SK-N-SH (cell line): ENCODE measurements at regions not wholly inside any gene's neighbourhood (a gene's known extent, or its start where the extent isn't known, plus 50 kb on each side); places are given as distances from the start of the nearest gene placed in this dataset.

Experiments
- CTCF ChIA-PET: fragments of 300-600, 350-600 bp; formaldehyde crosslinking; extraction: SDS; loops from one replicate; lab custom pipeline; 2021; lab: Yijun Ruan, JAX
- POLR2A ChIA-PET: fragments of 350-600 bp; sonication (Branson Sonifier 250); formaldehyde crosslinking; extraction: SDS; loops from one replicate; lab custom pipeline; 2020; ENCODE audit warnings: antibody characterized with exemption, inconsistent platforms; lab: Yijun Ruan, JAX
- DNase-seq: peaks from one replicate; pipeline ENCODE4 v3.0.0; 2012
- H2AFZ ChIP-seq: fragments of 200-600 bp; sonication (generic); 2 replicates; pipeline ENCODE4 v1.8.1; 2016; ENCODE audit warnings: antibody characterized with exemption, mild to moderate bottlenecking, low read depth
- H3F3A ChIP-seq: fragments of 200-600 bp; sonication (generic); replicated peaks from 2 replicates; pipeline ENCODE3; 2016; ENCODE audit warnings: antibody characterized with exemption, mild to moderate bottlenecking; ENCODE audit not compliant: insufficient read depth
- H3K27ac ChIP-seq, 2 experiments: fragments of 200-500 bp in 1 of 2; fragments of 200-600 bp in 1 of 2; sonication (Bioruptor generic) in 1 of 2; sonication (generic), shearing (Covaris generic) in 1 of 2; 2 replicates each; pipeline versions ENCODE4 v1.5.1 to v1.6.1; 2014 to 2016; ENCODE audit warnings: low read depth in 2 of 2, inconsistent platforms in 1 of 2, low read length in 1 of 2, mild to moderate bottlenecking in 1 of 2, mixed read lengths in 1 of 2
- H3K27me3 ChIP-seq: fragments of 200-600 bp; sonication (generic), shearing (Covaris generic); 2 replicates; pipeline ENCODE4 v1.6.1; 2016; ENCODE audit warnings: mixed run types; ENCODE audit not compliant: insufficient read depth
- H3K36me3 ChIP-seq, 2 experiments: fragments of 200-500 bp in 1 of 2; fragments of 200-600 bp in 1 of 2; sonication (Bioruptor generic) in 1 of 2; sonication (generic) in 1 of 2; replicated peaks in 1 of 2; 2 replicates each; pipeline versions ENCODE3 to v1.5.1; 2014 to 2016; ENCODE audit warnings: low read length in 1 of 2, mild to moderate bottlenecking in 1 of 2; ENCODE audit not compliant: insufficient read depth in 2 of 2, control insufficient read depth in 1 of 2
- H3K4me1 ChIP-seq, 2 experiments: fragments of 200-500 bp in 1 of 2; fragments of 200-600 bp in 1 of 2; sonication (Bioruptor generic) in 1 of 2; sonication (generic), shearing (Covaris generic) in 1 of 2; 2 replicates each; pipeline versions ENCODE4 v1.5.1 to v1.6.1; 2014 to 2016; ENCODE audit warnings: low read depth in 1 of 2, low read length in 1 of 2, mixed run types in 1 of 2; ENCODE audit not compliant: insufficient read depth in 2 of 2, control insufficient read depth in 1 of 2
- H3K4me2 ChIP-seq: fragments of 200-600 bp; sonication (generic), shearing (Covaris generic); 2 replicates; pipeline ENCODE4 v1.6.1; 2017; ENCODE audit warnings: mixed run types
- H3K4me3 ChIP-seq, 2 experiments: fragments of 200-500 bp in 1 of 2; fragments of 200-600 bp in 1 of 2; sonication (Bioruptor generic) in 1 of 2; sonication (generic), shearing (Covaris generic) in 1 of 2; 2 replicates each; pipeline versions ENCODE4 v1.5.1 to v1.8.1; 2014 to 2016; ENCODE audit warnings: low read depth in 2 of 2, inconsistent platforms in 1 of 2, low read length in 1 of 2, mild to moderate bottlenecking in 1 of 2, mixed read lengths in 1 of 2, moderate library complexity in 1 of 2
- H3K79me2 ChIP-seq: fragments of 200-600 bp; sonication (generic); 2 replicates; pipeline ENCODE4 v1.8.1; 2017; ENCODE audit warnings: mild to moderate bottlenecking; ENCODE audit not compliant: insufficient read depth
- H3K9ac ChIP-seq: fragments of 200-600 bp; sonication (generic); 2 replicates; pipeline ENCODE4 v1.6.1; 2017; ENCODE audit warnings: mixed run types
- H3K9me2 ChIP-seq: fragments of 200-600 bp; sonication (generic); 2 replicates; pipeline ENCODE4 v1.6.1; 2017; ENCODE audit warnings: mixed run types
- H3K9me3 ChIP-seq: fragments of 200-600 bp; sonication (generic); 2 replicates; pipeline ENCODE4 v1.6.1; 2017; ENCODE audit warnings: mixed run types, mild to moderate bottlenecking, moderate library complexity
- H4K20me1 ChIP-seq: fragments of 200-600 bp; sonication (generic); 2 replicates; pipeline ENCODE4 v1.6.1; 2017; ENCODE audit warnings: mild to moderate bottlenecking, mixed run types; ENCODE audit not compliant: insufficient read depth
- CHD2 ChIP-seq: fragments of 150-350 bp; IDR thresholded peaks from 2 replicates; pipeline ENCODE4 v1.6.1; 2018; ENCODE audit warnings: low read length; ENCODE audit not compliant: partially characterized antibody
- CTCF ChIP-seq: fragments of 200-600 bp; sonication (generic); IDR thresholded peaks from 2 replicates; pipeline ENCODE4 v1.6.1; 2017; ENCODE audit warnings: antibody characterized with exemption, mild to moderate bottlenecking, moderate library complexity
- EZH2phosphoT487 ChIP-seq: fragments of 200-600 bp; sonication (generic); IDR thresholded peaks from 2 replicates; pipeline ENCODE4 v1.6.1; 2017; ENCODE audit warnings: low read depth, mixed run types, mild to moderate bottlenecking, antibody characterized with exemption, moderate library complexity, borderline replicate concordance
- FOSL2 ChIP-seq: IDR thresholded peaks from 2 replicates; pipeline ENCODE4 v1.4.0; 2012; ENCODE audit warnings: low read depth, mild to moderate bottlenecking, moderate library complexity, borderline replicate concordance
- FOXJ3 ChIP-seq: sonication (generic); formaldehyde crosslinking; IDR thresholded peaks from 2 replicates; pipeline ENCODE4 v1.5.1; 2020; ENCODE audit warnings: mild to moderate bottlenecking, missing genetic modification reagents
- FOXM1 ChIP-seq: IDR thresholded peaks from 2 replicates; pipeline ENCODE4 v1.4.0; 2012; ENCODE audit warnings: low read depth, mild to moderate bottlenecking
- JUND ChIP-seq: IDR thresholded peaks from 2 replicates; pipeline ENCODE4 v1.4.0; 2012
- NRF1 ChIP-seq: IDR thresholded peaks from 2 replicates; pipeline ENCODE4 v1.6.1; 2012; ENCODE audit warnings: low read depth, mild to moderate bottlenecking, low read length
- PBX3 ChIP-seq: IDR thresholded peaks from 2 replicates; pipeline ENCODE4; 2012
- POLR2AphosphoS5 ChIP-seq: IDR thresholded peaks from 2 replicates; pipeline ENCODE4 v1.6.1; 2012; ENCODE audit warnings: low read depth, low read length
- RCOR1 ChIP-seq: fragments of 150-350 bp; IDR thresholded peaks from 2 replicates; pipeline ENCODE4 v1.6.1; 2017; ENCODE audit warnings: antibody characterized with exemption, low read length
- REST ChIP-seq: IDR thresholded peaks from 2 replicates; pipeline ENCODE4 v1.6.1; 2012; ENCODE audit warnings: mild to moderate bottlenecking, low read depth, low read length, moderate library complexity
- RFX5 ChIP-seq: IDR thresholded peaks from 2 replicates; pipeline ENCODE4 v1.6.1; 2012; ENCODE audit warnings: mild to moderate bottlenecking, improper control_type of control experiment, low read length
- RXRA ChIP-seq: IDR thresholded peaks from 2 replicates; pipeline ENCODE4 v1.4.0; 2012; ENCODE audit warnings: low read depth, mild to moderate bottlenecking, borderline replicate concordance
- SMC3 ChIP-seq: IDR thresholded peaks from 2 replicates; pipeline ENCODE4 v1.6.1; 2012; ENCODE audit warnings: low read depth, low read length, improper control_type of control experiment
- TAF1 ChIP-seq: IDR thresholded peaks from 2 replicates; pipeline ENCODE4 v1.6.1; 2012; ENCODE audit warnings: low read depth, mild to moderate bottlenecking, low read length, moderate library complexity, borderline replicate concordance
- YY1 ChIP-seq: IDR thresholded peaks from 2 replicates; pipeline ENCODE4 v1.4.0; 2012; ENCODE audit warnings: low read depth, mild to moderate bottlenecking
- TF ChIP-seq, protein P1 (sequence below): fragments of 150-350 bp; IDR thresholded peaks from 2 replicates; pipeline ENCODE4 v1.6.1; 2016; ENCODE audit warnings: mild to moderate bottlenecking, low read depth, low read length
- TF ChIP-seq, protein P2 (sequence below): IDR thresholded peaks from 2 replicates; pipeline ENCODE4 v1.4.0; 2012; ENCODE audit warnings: low read depth
- TF ChIP-seq, protein P3 (sequence below): fragments of 150-350 bp; IDR thresholded peaks from 2 replicates; pipeline ENCODE4 v1.6.1; 2017; ENCODE audit warnings: antibody characterized with exemption, low read length, low read depth, borderline replicate concordance

GRCh38 chr13:87129602-87130300, 541.4 kb upstream of the SLITRK5 start (continued):
- TF ChIP-seq SMC3 = no peak
- TF ChIP-seq FOXJ3 (CRISPR knock-in tag) = no peak
- TF ChIP-seq CTCF = no peak
- no peak for TF ChIP-seq EZH2phosphoT487

DNA sequence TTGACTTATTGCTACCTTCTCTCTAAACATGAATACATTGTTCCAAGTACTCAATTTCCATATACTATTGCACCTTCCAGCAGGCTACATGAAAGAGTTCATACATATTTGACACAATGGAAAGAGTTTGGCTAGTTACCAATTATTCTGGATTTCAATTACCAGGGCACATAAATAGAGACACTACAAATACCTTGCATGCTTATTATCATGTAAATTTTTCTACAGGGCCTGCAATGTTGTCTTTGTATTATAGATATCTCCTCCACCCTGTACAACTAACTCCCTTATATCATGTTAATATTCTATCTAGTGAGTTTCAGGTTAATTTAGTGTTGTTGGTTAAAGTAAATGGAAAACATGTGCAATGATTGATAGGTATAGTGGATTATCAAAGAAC, 540.7 kb upstream of the SLITRK5 start:
- H3K79me2 ChIP-seq = no peaks in the 10 kb centered on the region
- H2AFZ ChIP-seq = no peak overlapping the region
- ChIA-PET CTCF (no interaction called here), POLR2A (no interaction called here)
- H3K9me2 ChIP-seq = no peaks in the 10 kb centered on the region
- H4K20me1 ChIP-seq = no peaks in the 10 kb centered on the region
- H3K9ac ChIP-seq = no peak overlapping the region
- H3F3A ChIP-seq = no peaks in the 10 kb centered on the region
- H3K36me3 ChIP-seq = no peaks in the 10 kb centered on the region
- DNase-seq = no peak
- H3K27ac ChIP-seq = no peak overlapping the region
- no peaks in the 10 kb centered on the region for H3K4me1 ChIP-seq
- no peaks in the 10 kb centered on the region for H3K9me3 ChIP-seq
- no peak overlapping the region for H3K4me3 ChIP-seq
- H3K27me3 ChIP-seq = no peaks in the 10 kb centered on the region
- H3K4me2 ChIP-seq = no peak overlapping the region
- TF ChIP-seq, protein P1, sequence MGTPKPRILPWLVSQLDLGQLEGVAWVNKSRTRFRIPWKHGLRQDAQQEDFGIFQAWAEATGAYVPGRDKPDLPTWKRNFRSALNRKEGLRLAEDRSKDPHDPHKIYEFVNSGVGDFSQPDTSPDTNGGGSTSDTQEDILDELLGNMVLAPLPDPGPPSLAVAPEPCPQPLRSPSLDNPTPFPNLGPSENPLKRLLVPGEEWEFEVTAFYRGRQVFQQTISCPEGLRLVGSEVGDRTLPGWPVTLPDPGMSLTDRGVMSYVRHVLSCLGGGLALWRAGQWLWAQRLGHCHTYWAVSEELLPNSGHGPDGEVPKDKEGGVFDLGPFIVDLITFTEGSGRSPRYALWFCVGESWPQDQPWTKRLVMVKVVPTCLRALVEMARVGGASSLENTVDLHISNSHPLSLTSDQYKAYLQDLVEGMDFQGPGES = no peak
- TF ChIP-seq, protein P2, sequence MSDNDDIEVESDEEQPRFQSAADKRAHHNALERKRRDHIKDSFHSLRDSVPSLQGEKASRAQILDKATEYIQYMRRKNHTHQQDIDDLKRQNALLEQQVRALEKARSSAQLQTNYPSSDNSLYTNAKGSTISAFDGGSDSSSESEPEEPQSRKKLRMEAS = no peak
- TF ChIP-seq TAF1 (no peak), FOXM1 (no peak), NRF1 (no peak), CTCF (no peak), FOXJ3 (CRISPR knock-in tag) (no peak), POLR2AphosphoS5 (no peak), RXRA (no peak), FOSL2 (no peak), JUND (no peak), PBX3 (no peak), SMC3 (no peak), CHD2 (no peak), YY1 (no peak), RFX5 (no peak), RCOR1 (no peak), REST (no peak)
- TF ChIP-seq, protein P3, sequence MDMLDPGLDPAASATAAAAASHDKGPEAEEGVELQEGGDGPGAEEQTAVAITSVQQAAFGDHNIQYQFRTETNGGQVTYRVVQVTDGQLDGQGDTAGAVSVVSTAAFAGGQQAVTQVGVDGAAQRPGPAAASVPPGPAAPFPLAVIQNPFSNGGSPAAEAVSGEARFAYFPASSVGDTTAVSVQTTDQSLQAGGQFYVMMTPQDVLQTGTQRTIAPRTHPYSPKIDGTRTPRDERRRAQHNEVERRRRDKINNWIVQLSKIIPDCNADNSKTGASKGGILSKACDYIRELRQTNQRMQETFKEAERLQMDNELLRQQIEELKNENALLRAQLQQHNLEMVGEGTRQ = no peak
